HFF-Myc (cell line): ENCODE measurements at regions not wholly inside any gene's neighbourhood (a gene's known extent, or its start where the extent isn't known, plus 50 kb on each side); places are given as distances from the start of the nearest gene placed in this dataset.
"Not testable (repeated sequence)": the region's sequence is repeated elsewhere in the genome, so short reads cannot be mapped to it uniquely, and the experiment has no call there.

ENCODE experiments used
- DNase-seq: peaks from one replicate; pipeline ENCODE4 v3.0.0-alpha.2; 2011; ENCODE audit warnings: low read depth; ENCODE audit errors: extremely low read depth
- H3K4me3 ChIP-seq: replicated peaks from 2 replicates; pipeline ENCODE4 v1.5.1; 2011; ENCODE audit warnings: low read depth, mild to moderate bottlenecking, control low read depth, low read length
- CTCF ChIP-seq: IDR thresholded peaks from 2 replicates; pipeline ENCODE4 v1.5.1; 2012; ENCODE audit warnings: mild to moderate bottlenecking, low read depth, low read length, control low read depth; ENCODE audit errors: missing control alignments

DNA sequence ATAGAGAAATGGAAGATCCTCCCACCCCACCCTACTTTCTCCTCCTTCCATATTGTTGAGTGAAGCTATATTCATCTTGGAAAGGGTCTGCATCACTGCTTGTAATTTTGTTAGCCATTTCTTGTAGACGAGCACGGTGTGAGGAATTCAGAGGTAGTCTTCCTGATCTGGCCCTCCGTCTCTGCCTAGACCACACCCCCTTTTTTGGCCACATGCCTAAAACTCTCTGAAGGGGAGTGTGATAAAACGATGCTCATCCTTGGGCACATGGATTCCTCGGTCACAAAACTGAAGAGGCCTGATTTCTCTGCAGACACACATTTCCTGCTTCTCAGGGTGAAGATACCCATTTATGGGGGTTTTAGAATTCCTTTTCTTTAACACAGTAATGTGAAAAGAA, 182.8 kb downstream of the LARP7 start:
- TF ChIP-seq CTCF: no peak
- no peak for DNase-seq
- no peak overlapping the region for H3K4me3 ChIP-seq

- no peak overlapping the region for H3K4me3 ChIP-seq
Observed at GRCh38 chr4:112823156-112823555, 186.2 kb downstream of the LARP7 start.

GRCh38 chr4:112823606-112824005, 186.7 kb downstream of the LARP7 start:
- peak; percentile 69 for DNase-seq
- no peak for TF ChIP-seq CTCF

More at GRCh38 chr4:112823156-112823555, 186.2 kb downstream of the LARP7 start:
- no peak for DNase-seq
- no peak for TF ChIP-seq CTCF

DNA sequence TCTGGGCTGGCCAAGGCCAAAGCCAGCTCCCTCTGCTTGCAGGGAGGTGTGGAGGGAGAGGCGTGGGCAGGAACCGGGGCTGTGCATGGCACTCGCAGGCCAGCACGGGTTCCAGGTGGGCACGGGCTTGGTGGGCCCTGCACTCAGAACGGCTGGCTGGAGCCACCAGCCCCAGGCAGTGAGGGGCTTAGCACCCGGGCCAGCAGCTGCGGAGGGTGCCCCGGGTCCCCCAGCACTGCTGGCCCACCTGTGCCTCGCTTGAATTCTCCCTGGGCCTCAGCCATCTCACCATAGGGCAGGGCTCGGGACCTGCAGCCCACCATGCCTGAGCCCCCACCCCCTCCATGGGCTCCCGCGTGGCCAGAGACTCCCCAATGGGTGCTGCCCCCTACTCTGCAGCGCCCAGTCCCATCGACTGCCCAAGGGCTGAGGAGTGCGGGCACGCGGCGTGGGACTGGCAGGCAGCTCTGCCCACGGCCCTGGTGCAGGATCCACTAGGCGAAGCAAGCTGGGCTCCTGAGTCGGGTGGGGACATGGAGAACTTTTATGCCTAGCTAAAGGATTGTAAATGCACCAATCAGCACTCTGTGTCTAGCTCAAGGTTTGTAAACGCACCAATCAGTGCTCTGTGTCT, 193.9 kb downstream of the LARP7 start:
- no peak for TF ChIP-seq CTCF
- H3K4me3 ChIP-seq: no peak overlapping the region
- no peak for DNase-seq

More at GRCh38 chr4:112823606-112824005, 186.7 kb downstream of the LARP7 start:
- no peak overlapping the region for H3K4me3 ChIP-seq

GRCh38 chr4:112832493-112832892, 195.6 kb downstream of the LARP7 start:
- H3K4me3 ChIP-seq: no peak overlapping the region
- no peak for DNase-seq
- no peak for TF ChIP-seq CTCF

- no peak overlapping the region for H3K4me3 ChIP-seq
- no peak for DNase-seq
- TF ChIP-seq CTCF: no peak
Observed at GRCh38 chr4:112836895-112837294, 200.0 kb downstream of the LARP7 start.

GRCh38 chr4:112838015-112838414, 201.1 kb downstream of the LARP7 start:
- not testable (repeated sequence) for H3K4me3 ChIP-seq, DNase-seq
